ENCODE measurements at regions not wholly inside any gene's neighbourhood (a gene's known extent, or its start where the extent isn't known, plus 50 kb on each side); places are given as distances from the start of the nearest gene placed in this dataset.

DNA sequence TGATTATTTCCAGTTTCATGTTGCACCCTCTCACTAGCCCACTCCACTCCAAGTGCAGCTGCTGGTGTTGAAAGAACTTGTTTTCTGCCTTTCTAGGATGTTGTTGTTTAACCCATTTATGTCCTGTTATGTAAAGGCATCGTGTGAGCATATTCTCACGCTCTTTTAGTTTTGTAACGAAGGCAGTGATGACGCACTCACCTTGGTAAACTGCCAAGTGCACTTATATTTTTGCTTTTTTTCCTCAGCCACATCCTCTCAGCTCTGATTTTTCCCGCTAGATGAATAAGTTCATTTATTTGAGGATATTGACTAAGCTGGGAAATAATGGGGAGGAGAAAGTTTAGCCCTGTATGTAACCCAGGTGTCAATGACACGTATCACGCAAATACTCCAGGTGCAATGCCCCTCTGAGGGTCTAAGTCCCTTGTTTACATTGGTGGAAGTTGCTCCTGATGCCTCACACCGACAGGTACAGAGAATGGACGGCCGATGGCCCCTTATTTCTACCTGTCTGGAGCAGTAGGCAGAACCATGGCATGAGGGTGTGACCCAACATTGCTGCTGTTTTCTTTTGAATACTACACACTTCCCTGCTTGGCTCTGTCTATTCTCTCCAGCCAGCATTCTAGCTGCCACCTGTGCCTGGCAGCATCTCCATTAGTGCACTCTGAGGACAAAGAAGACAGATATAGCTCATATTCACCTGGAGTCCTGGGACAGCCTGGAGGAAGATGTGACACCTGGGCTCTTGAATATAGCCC lies 132.7 kb upstream of the SLC24A3 start:
- no peaks in the 10 kb centered on the region for H3F3A ChIP-seq (replicated peaks; ENCODE audit: insufficient read depth)
- no peak overlapping the region for H3K4me3 ChIP-seq (ENCODE audit: low read depth in 2 of 2, low read length in 1 of 2)
- H3K9me3 ChIP-seq, result no peaks in the 10 kb centered on the region
- no peaks in the 10 kb centered on the region for H3K36me3 ChIP-seq (replicated peaks in 1 of 2; ENCODE audit: control insufficient read depth in 1 of 2, insufficient read depth in 2 of 2, low read length in 1 of 2)
- H3K79me2 ChIP-seq (ENCODE audit: insufficient read depth), result no peaks in the 10 kb centered on the region
- DNase-seq, result no peak
- H4K20me1 ChIP-seq (ENCODE audit: insufficient read depth), result no peaks in the 10 kb centered on the region
- no peak for TF ChIP-seq EP300 (IDR thresholded peaks at IDR 0.05; ENCODE audit: borderline replicate concordance in 1 of 2, low read depth in 1 of 2, low read length in 1 of 2)
- no peak for TF ChIP-seq ZBTB33 (IDR thresholded peaks at IDR 0.05; ENCODE audit: borderline replicate concordance, low read depth)
- TF ChIP-seq YY1 (IDR thresholded peaks at IDR 0.05; ENCODE audit: low read depth), result no peak
- TF ChIP-seq POLR2AphosphoS5 (IDR thresholded peaks at IDR 0.05; ENCODE audit: low read depth, low read length), result no peak
- no peak for TF ChIP-seq USF1 (IDR thresholded peaks at IDR 0.05; ENCODE audit: borderline replicate concordance, low read depth)
- TF ChIP-seq TEAD4 (IDR thresholded peaks at IDR 0.05; ENCODE audit: borderline replicate concordance, insufficient read depth), result no peak
- TF ChIP-seq, protein P1, sequence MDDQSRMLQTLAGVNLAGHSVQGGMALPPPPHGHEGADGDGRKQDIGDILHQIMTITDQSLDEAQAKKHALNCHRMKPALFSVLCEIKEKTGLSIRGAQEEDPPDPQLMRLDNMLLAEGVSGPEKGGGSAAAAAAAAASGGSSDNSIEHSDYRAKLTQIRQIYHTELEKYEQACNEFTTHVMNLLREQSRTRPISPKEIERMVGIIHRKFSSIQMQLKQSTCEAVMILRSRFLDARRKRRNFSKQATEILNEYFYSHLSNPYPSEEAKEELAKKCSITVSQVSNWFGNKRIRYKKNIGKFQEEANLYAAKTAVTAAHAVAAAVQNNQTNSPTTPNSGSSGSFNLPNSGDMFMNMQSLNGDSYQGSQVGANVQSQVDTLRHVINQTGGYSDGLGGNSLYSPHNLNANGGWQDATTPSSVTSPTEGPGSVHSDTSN (IDR thresholded peaks at IDR 0.05), result no peak
- no peak for TF ChIP-seq CHD2 (IDR thresholded peaks at IDR 0.05; ENCODE audit: low read length, partially characterized antibody)
- no peak for TF ChIP-seq GATA2 (CRISPR knock-in tag; IDR thresholded peaks at IDR 0.05)
- H3K9ac ChIP-seq, result no peak overlapping the region
- no peak overlapping the region for H3K4me2 ChIP-seq
- H2AFZ ChIP-seq (ENCODE audit: low read depth), result no peak overlapping the region
- ChIA-PET POLR2A (no interaction called here), CTCF (no interaction called here)
- 10% methylated on average over 9 of the region's 10 CpGs for WGBS (ENCODE audit: low lambda C conversion rate)
- H3K4me1 ChIP-seq (ENCODE audit: control insufficient read depth in 1 of 2, insufficient read depth in 2 of 2, low read depth in 1 of 2, low read length in 1 of 2), result no peaks in the 10 kb centered on the region
- no peaks in the 10 kb centered on the region; the same call in 1 of the 2 replicates for H3K27me3 ChIP-seq (ENCODE audit: insufficient read depth)
- no peaks in the 10 kb centered on the region for H3K9me2 ChIP-seq
- no peak overlapping the region for H3K27ac ChIP-seq (ENCODE audit: low read depth in 2 of 2, low read length in 1 of 2)

- Histone ChIP-seq H3K4me3 (ENCODE audit: low read depth in 2 of 2, low read length in 1 of 2) (no peak overlapping the region), H3K9me3 (no peaks in the 10 kb centered on the region), H3K4me2 (no peak overlapping the region), H3K9ac (no peak overlapping the region), H4K20me1 (ENCODE audit: insufficient read depth) (no peaks in the 10 kb centered on the region), H3K27me3 (ENCODE audit: insufficient read depth) (no peaks in the 10 kb centered on the region; the same call in 1 of the 2 replicates), H3K27ac (ENCODE audit: low read depth in 2 of 2, low read length in 1 of 2) (no peak overlapping the region), H3K36me3 (replicated peaks in 1 of 2; ENCODE audit: control insufficient read depth in 1 of 2, insufficient read depth in 2 of 2, low read length in 1 of 2) (no peaks in the 10 kb centered on the region), H2AFZ (ENCODE audit: low read depth) (no peak overlapping the region), H3F3A (replicated peaks; ENCODE audit: insufficient read depth) (no peaks in the 10 kb centered on the region), H3K4me1 (ENCODE audit: control insufficient read depth in 1 of 2, insufficient read depth in 2 of 2, low read depth in 1 of 2, low read length in 1 of 2) (no peaks in the 10 kb centered on the region), H3K79me2 (ENCODE audit: insufficient read depth) (no peaks in the 10 kb centered on the region), H3K9me2 (no peaks in the 10 kb centered on the region)
- TF ChIP-seq, protein P2, sequence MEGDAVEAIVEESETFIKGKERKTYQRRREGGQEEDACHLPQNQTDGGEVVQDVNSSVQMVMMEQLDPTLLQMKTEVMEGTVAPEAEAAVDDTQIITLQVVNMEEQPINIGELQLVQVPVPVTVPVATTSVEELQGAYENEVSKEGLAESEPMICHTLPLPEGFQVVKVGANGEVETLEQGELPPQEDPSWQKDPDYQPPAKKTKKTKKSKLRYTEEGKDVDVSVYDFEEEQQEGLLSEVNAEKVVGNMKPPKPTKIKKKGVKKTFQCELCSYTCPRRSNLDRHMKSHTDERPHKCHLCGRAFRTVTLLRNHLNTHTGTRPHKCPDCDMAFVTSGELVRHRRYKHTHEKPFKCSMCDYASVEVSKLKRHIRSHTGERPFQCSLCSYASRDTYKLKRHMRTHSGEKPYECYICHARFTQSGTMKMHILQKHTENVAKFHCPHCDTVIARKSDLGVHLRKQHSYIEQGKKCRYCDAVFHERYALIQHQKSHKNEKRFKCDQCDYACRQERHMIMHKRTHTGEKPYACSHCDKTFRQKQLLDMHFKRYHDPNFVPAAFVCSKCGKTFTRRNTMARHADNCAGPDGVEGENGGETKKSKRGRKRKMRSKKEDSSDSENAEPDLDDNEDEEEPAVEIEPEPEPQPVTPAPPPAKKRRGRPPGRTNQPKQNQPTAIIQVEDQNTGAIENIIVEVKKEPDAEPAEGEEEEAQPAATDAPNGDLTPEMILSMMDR (IDR thresholded peaks at IDR 0.05), result no peak
- TF ChIP-seq, protein P3, sequence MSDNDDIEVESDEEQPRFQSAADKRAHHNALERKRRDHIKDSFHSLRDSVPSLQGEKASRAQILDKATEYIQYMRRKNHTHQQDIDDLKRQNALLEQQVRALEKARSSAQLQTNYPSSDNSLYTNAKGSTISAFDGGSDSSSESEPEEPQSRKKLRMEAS (IDR thresholded peaks at IDR 0.05; ENCODE audit: low read depth), result no peak
- no peak for TF ChIP-seq TAF1 (IDR thresholded peaks at IDR 0.05; ENCODE audit: borderline replicate concordance, low read depth, low read length)
- CTCF ChIA-PET, result interaction anchor here (0.8 kb wide), 2 partner anchors 9 to 23 kb away, joined by 3 to 4 read pairs; no protein-coding TSS in a partner anchor
- POLR2A ChIA-PET, result no interaction called here
- 0% methylated on average over 1 of the region's 1 CpG for WGBS (ENCODE audit: low lambda C conversion rate)
- DNase-seq, result no peak
Measured at GRCh38 chr20:19081937-19082336, 130.5 kb upstream of the SLC24A3 start.
